ENCODE measurements at regions not wholly inside any gene's neighbourhood (a gene's known extent, or its start where the extent isn't known, plus 50 kb on each side); places are given as distances from the start of the nearest gene placed in this dataset.

DNA sequence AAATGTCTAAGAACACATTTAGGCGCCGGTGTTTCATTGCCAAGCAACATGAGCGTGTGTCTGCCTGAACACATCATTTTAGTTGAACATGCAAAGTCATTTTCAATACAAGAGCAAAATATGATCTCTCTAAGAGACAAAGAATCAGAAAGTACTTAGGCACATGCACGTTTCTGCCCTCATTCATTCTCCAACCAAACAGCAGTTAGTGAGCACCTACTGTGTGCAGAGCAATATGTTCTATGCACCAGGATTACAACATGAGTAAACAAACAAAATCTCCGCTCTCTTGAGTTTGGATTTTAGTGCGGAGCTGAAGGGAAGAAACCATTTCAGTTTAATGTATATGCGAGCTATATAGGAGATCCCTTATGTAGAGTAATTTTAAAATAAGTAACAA is 71.6 kb upstream of the KLF6 start:
- ATAC-seq (no peak), DNase-seq (ENCODE audit: low spot score) (no peak)

DNA sequence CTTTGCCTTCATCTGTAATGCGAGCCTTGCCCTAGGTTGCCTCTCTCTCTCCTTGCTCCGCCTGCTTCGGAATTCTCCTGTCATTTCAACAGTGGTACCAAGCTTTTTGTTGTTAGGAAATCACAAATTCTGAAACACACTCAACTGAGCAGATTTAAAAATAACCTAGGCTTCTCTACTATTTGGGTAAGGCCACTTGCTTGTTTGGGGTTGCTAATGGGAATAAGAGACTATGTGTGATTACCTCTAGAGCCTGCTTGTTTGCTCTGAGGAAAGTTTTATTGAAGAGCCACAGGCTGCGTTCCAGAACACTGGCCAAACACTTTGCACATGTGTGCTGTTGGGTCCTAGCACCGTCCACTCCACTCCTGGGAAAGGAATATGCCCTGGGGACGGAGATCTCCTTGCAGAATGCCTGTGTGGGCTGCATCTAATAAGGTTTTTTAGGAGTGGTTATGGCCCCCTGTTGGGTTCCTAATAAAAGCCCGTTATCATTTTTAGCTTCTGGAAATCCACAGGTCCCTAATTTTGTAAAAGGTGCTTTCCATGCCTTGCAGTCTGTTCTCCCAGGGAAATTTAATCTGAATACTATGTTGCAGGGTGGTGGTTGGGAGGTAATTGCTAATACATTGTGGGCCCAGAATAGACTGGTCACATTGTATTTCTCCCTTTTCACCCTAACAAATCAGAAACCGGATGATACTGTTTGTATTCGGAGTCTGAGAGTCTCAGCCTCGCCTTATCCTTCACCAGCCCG is 68.7 kb upstream of the KLF6 start:
- peak; percentile 77 for DNase-seq (ENCODE audit: low spot score)

DNA sequence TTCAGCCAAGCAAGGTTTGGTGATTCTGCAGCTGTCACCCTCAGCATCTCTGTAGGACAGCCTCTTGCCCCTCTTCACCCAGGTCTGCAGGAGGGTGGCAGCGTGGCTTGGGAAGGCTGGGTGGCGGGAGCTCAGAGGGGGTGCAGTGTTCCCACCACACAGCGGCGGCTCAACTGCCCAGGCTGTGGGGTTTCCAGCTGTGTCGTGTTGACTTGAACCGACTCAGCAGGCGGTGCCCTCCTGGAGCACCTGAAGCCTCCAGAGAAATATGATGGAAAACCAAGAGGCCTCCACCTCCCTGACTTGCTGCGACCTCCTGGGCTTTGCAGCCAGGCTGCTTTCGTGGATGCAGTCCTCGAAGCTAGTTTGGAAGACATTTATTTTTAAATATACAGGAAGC is 68.0 kb upstream of the KLF6 start:
- ATAC-seq (no peak), DNase-seq (ENCODE audit: low spot score) (no peak)

More for the DNA sequence above, 68.7 kb upstream of the KLF6 start:
- peak; percentile 88 for ATAC-seq

DNA sequence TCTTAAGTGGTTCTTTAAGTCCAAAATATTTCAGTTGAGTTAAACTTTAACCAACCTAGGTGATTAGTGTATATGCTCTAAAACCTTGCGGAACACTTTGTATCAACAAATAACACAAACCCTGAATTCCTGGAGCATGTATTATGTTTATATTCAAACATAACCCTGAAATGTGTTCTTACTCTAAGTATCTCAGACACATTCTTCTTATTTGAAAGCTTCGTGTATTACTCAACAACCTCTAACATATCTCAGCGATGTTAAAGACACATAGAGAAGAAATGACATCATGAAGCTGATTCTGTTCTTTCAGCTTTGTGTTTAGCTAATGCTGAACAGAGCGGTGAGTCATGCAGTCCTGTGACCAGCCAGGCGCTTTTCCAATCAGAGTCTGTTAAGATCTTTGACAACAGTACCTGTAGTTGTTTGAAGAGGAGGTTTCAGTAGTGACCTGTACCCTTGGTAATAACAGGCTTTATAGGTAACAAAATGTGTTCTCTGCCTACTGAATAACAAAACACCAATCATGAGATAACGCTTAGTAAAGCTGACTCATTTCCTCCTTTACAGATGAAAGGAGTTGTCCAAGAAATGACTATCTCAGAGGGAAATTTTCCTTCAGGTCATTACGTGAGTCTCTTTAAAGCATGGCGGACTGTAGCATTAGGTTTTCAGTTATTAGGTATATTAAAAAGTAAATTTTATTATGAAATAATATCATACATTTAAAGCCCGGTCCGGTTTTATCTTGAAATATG is 67.3 kb upstream of the KLF6 start:
- DNase-seq (ENCODE audit: low spot score) (peak; percentile 84), ATAC-seq (peak; percentile 82)

DNA sequence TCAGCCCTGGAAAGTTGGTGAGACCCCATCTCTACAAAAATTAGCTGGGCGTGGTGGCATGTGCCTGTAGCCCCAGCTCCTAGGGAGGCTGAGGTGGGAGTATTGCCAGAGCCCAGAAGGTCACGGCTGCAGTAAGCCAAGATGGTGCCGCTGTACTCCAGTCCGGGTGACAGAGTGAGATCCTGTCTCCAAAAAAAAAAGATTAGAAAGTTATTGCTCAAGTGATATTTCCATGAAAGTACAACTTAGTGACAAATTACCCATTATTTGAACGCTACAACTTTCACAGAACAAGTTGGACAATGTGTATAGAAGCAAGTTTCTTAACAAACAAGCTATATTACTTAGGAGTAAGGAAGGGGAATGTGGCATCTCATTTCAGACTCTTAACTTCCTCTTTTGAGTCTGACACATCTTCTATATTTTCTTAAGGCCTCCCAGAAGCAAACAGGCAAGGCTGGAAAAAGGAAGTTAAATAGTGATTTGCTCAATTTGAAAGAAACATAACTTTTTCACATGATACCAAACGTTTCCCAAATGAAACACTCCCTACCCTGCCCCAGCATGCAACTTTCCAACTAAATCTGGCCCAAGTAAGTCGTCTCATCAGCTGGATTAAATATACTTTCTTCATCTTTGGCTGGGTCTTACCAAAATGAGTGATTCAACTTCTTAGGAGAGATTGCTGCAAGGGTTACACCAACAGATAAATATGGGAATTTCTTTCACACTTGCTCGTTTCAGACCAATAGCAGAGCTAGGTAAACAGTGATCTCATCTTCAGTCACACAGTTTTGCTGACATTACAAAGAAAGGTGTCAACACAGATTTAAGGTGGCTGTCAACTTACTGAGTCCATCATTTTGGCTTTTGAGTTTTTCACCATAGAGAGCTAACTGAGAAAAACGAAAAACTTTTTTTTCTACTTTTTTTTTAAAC is 66.3 kb upstream of the KLF6 start:
- DNase-seq (ENCODE audit: low spot score), result no peak
- peak; percentile 6 for ATAC-seq

DNA sequence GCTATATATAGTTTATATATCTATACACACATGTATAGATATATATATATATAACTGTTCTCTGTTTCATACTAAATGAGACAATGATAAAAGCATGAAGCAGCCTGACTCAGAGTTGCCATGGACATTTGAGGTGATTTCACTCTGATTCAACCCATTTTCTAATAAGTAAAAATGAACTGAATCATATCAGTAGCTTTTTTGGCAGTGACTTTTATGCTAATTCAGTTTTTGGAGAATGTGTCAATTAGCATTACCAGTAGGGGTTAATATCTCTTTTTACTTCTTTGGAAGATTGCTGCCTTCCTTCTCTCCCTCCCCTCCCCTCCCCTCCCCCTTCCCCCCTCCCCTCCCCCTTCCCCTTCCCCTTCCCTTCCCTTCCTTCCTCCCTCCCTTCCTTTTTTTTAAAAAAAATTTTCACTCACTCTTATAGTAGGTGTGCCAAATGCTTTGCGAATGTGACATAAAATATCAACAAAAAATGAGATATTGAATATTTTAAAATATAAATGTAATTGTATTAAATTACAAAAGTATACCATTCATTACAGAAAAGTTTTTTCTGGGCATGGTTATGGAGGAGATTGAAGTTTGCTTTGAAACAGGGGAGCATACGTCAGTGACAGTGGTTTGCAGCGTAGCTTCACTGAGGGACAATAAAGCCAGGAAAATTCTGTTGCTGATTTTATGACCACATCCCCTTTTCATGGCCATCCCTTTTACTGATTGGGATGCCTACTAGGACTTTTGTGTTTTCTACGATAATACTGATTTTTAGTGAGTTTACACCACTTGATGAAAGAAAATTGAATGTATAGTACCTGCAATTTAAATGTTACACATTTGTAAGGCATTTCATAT is 64.0 kb upstream of the KLF6 start:
- DNase-seq (ENCODE audit: low spot score), result no peak
- ATAC-seq, result no peak

DNA sequence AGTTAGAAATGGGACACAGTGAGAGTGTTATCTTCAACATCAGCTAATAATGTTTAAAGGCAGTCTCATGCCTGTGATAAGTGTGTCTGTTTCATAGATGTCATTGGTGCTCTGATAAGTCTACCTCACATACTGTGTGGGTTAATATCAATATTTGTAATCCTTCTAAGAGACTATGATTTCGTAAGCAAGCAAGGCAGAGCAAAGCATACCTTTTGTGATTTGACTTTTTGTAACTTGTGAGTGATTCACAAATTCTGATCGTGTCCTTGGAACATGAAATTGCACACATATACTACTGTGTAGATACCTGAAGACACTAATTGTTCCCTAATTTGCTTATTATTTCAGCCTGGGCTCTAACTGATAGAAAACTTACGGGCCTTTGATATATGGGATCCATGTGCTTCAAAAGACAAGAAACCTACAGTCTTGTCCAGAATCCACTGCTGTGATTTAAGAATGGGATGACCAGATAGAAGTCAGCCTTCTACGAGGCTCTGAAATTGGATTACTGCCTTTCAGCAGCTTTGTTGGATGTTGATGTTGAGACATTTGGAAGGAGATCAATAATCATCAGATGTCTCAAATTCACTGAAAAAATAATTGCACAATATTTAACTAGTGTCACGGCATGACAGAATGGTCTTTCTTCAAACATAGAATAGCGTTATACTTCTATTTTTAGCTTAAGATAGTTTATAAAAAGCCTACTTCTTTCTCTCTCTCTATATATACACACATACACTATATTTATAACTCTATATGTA is 63.2 kb upstream of the KLF6 start:
- ATAC-seq (peak; percentile 12), DNase-seq (ENCODE audit: low spot score) (no peak)

DNA sequence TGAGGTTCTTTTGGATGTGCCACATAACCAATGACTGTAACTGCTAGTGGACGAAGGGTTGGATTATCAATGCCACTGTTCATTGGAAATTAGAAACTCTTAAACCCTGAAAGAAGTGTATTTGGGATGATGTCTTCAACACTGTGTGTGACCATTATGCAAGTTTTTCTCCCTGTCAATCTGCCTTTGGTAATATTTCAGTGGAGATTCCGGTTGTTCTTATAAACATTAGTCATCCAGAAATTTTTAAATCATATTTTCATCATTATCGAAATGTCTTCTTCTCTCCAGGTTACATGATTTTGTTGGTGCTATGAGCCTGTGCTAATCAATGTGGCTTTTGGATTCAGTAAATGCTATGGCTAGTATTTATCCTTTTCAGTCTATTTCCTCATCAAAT is 61.7 kb upstream of the KLF6 start:
- ATAC-seq (no peak), DNase-seq (ENCODE audit: low spot score) (no peak)

DNA sequence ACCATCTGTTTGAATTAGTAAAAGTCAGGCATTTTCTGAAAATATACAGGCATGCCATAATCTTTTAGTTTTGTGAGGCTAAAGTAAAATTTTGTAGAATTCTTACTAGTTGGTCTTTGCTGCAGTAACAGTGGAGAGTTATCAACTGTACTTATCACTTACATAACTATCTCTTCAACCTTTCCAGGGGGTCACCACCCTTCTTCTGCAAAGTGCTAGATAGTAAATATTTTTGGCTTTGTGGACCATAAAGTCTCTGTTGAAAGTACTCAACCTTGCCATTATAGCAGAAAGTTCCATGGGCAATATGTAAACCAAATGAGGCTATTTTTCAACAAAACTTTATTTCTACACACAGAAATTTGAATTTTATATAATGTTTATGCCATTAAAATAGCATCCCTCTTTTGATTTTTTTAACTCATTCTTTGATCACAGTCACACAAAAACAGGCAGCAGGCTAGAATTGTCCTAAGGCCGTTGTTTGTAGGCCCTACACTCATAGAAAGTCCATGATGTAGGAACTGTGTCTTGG is 59.5 kb upstream of the KLF6 start:
- DNase-seq (ENCODE audit: low spot score) (no peak), ATAC-seq (no peak)

DNA sequence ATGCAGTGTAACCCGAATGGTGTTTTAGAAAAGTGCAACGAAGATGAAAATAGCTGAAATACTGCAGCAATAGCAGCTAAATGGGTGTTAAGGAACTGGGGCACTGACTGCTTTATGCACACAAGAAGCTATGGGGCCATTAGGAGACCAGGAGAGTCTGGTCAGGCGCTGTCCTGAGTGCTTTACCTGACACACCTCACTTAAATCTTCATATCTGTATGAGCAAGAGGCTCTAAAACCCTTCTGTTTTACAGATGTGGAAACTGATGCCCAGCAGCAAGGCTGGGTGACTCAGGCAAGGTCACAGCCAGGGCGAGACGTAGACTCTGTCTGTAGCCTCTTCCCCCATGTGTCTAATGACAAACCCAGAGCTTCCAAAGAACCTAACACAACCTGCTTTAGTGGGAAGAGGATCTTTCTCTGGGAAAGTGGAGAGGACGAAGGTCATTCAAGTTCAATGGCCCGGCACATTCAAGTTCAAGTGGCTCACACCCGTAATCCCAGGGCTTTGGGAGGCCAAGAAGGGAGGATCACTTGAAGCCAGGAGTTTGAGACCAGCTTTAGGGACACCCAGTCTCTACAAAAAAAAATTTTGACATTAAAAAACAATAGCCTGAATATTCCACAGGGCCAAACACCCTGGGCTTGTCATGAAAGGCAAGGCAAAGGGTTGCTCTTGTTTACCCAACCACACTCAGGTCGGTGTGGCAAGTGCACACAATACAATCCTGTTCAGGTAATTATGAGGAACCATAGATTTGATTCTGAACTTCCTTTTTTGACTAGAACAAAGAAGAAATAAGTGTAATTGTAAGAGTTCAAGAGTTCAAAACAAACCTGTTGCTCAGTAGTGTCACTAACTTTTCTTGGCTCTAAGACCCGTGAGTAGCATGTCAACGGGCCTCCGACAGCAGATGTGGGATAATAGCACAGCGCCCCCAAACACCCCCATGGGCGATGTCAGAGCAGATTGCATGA is 53.7 kb upstream of the KLF6 start:
- no peak for DNase-seq (ENCODE audit: low spot score)

DNA sequence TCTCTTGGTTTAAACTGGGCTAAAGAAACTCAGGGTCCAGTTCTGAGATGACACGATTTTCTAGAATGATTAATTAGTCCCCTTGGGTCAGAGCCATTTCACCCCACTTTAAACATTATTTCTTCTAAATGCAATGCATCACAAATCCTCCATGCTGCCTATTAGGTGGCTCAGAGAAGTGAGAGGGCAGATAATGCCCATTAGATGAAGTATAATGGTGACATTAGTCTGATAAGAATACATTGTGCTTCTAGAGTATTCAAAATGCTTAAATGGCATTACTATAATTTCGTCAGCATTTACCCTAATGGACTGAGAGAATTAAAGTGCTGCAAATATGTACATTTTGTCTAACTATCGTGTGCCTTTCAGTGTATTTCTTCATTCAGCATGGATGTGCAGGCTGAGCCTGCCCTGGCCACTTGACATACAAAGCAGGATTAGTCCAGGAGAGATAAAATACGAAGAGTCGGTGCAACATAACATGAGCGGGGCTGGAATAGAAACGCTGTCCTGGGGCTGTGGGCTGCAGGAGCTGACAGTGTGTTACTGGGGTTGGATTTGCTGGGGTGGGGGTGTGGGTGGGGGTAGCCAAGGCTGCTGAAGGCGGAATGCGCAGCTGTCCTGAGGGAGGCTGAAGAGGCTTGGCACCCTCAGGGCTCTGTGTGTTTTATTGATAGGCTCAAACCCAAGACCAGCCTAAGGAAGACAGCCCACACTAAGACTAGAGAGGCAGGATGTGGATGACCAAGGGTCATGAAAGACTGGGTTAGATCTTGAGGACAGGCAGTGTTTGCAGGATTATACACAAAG is 52.8 kb upstream of the KLF6 start:
- ATAC-seq, result no peak
- no peak for DNase-seq (ENCODE audit: low spot score)

More for the DNA sequence above, 53.7 kb upstream of the KLF6 start:
- no peak for ATAC-seq

DNA sequence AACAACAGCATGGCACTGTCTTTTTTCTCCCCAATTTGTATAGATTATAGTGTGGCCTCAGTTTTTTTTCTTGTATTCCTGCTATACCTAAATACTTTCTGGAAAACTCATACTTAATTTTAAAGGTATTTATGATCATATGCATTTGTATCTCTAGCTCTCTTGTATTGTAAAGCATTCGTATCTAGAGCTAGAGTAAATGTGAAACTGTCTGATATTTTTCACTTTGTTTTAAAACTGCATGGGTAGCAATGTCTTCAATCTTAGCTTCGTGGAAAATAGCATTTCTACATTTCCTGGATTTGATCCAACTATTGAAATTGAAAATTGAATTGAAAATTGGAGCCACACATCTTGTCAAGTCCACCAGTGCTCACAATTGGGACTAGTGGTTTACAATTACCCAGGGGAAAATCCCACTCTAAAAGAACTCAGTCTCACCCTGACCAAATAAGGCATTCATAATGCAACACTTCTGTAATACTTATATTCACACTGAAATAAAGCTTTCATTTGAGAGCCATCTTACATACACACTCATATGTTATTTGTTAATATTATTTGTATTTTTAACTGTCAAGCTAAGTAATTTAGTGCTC is 51.3 kb upstream of the KLF6 start:
- DNase-seq (ENCODE audit: low spot score) (no peak), ATAC-seq (no peak)

DNA sequence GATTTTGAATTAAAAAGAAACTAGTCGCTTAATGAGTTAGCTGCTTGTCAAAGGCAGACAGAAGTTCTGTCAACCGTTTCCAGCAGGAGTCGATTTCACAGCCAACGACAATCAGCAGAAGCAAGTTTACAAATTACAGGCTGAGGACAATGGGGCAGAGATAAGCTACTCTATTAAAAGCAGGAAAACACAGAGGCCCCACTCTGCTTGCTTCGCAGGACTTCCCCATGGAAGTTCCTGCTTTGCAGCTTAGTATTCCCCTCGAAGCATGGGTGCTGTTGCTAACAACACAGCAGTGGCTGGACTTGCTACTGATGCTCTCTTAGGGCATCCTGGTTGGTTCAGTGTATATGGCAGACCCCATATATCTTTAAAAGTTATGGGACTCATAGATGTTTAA is 50.8 kb upstream of the KLF6 start:
- DNase-seq (ENCODE audit: low spot score) (no peak), ATAC-seq (peak; percentile 60)

DNA sequence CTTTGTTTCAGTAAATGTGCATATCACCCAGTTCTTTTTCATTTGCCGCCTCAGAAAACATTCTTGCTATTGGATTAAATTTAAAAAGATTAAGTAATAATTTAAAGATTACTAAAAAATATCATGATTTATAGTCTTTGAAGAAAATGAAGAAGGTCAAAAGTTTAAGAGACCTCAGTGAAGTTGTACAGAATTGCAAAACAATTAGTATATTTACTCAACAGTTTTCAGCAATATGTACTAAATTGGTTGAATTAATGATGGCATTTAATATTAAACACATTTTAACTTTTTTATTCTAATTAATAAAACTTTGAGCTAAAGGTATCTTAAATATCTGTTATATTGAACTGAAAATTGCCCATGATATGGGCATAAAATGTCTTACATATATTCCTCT is 49.9 kb upstream of the KLF6 start:
- DNase-seq (ENCODE audit: low spot score) (no peak), ATAC-seq (no peak)
